ENCODE measurements at regions not wholly inside any gene's neighbourhood (a gene's known extent, or its start where the extent isn't known, plus 50 kb on each side); places are given as distances from the start of the nearest gene placed in this dataset.

- no peak for TF ChIP-seq POLR2A (IDR thresholded peaks at IDR 0.05; ENCODE audit: low read depth, low read length)
- no peak for TF ChIP-seq USF2 (IDR thresholded peaks at IDR 0.05; ENCODE audit: low read depth, low read length)
- no peak for TF ChIP-seq CTCF (conservative IDR thresholded peaks at IDR 0.05; ENCODE audit: low read depth, low read length)
- no peak for TF ChIP-seq CEBPB (IDR thresholded peaks at IDR 0.05; ENCODE audit: low read depth, low read length)
- no peak for TF ChIP-seq RAD21 (IDR thresholded peaks at IDR 0.05; ENCODE audit: low read length)
Observed at GRCh38 chr13:65143920-65144319, 2086.2 kb downstream of the PCDH9 start.
